ENCODE measurements at regions not wholly inside any gene's neighbourhood (a gene's known extent, or its start where the extent isn't known, plus 50 kb on each side); places are given as distances from the start of the nearest gene placed in this dataset.

DNA sequence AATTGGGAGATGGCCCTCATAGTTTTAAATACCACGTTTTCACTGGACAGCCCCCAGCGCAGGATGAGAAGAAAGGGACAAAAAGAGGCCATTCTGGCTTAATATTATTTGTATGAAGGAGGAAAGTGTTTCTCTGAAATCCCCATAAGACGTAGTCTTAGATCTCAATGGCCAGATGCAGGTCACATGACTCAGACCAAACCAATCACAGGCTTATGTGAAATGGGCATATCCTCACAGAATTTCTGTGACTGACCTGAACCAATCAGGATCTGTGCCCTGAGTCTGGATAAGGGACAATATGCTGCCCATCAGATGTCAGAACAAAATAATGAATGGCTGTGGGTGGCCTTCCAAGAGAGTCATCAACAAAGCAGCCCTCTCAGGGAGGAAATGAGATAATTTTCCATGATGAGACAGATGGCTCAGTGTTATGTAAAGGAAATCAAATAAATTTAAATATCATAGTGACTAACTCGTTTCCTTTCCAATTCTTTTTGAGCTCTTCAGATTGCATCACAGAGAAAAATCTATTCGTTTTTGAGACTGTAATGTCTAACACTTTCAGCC, 1009.5 kb upstream of the TMEM132C start:
- TF ChIP-seq POLR2A (IDR thresholded peaks at IDR 0.05; ENCODE audit: low read depth, low read length) = no peak
- FAIRE-seq (no peak), DNase-seq (ENCODE audit: insufficient read length, low spot score) (no peak)

DNA sequence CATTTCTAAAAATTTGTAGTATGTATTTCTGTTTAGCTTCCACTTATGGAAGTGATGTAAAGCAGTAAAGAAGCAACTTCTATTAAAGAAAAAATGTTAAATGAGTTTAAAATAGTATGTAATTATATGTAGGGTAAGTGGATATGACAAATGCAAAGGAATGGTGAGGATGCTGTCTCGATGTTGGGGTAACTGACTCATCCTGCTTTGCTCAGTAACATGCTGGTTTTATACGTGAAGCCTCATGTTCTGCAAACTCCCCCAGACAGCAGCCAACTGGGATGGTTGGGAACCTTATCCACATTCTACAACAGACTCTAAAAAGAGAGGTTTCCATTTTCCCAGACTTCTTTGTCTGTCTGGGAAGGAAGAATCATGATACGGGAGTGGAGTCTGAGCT, 1006.4 kb upstream of the TMEM132C start:
- no peak for DNase-seq (ENCODE audit: insufficient read length, low spot score)
- no peak for TF ChIP-seq POLR2A (IDR thresholded peaks at IDR 0.05; ENCODE audit: low read depth, low read length)
- FAIRE-seq = no peak

GRCh38 chr12:127260999-127261398, 1006.0 kb upstream of the TMEM132C start:
- no peak for FAIRE-seq
- no peak for TF ChIP-seq POLR2A (IDR thresholded peaks at IDR 0.05; ENCODE audit: low read depth, low read length)
- DNase-seq (ENCODE audit: insufficient read length, low spot score) = no peak

- no peak for FAIRE-seq
- DNase-seq (ENCODE audit: insufficient read length, low spot score) = no peak
- no peak for TF ChIP-seq POLR2A (IDR thresholded peaks at IDR 0.05; ENCODE audit: low read depth, low read length)
Measured at GRCh38 chr12:127262615-127263014, 1004.4 kb upstream of the TMEM132C start.

- FAIRE-seq (no peak), DNase-seq (ENCODE audit: insufficient read length, low spot score) (no peak)
- TF ChIP-seq POLR2A (IDR thresholded peaks at IDR 0.05; ENCODE audit: low read depth, low read length) = no peak
Measured at GRCh38 chr12:127263621-127264020, 1003.3 kb upstream of the TMEM132C start.

DNA sequence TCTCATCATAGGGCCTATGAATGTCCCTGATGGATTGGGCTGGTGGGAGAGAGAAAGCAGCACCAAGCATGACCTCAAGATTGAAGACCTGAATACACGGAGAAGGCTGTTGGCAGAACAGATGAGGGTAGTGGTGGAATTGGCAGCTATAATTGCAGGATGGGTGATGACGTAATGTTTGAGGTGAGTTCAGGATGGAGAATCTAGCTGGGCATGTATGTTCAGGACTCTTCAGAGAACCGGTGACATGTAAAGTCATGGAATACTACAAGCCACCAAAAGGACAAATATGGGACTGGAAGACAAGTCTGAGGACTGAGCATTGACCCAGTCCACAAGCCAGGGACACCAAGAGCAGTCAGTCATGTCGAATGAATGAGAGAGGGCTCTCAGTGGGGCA, 999.8 kb upstream of the TMEM132C start:
- DNase-seq (ENCODE audit: insufficient read length, low spot score) = no peak
- no peak for FAIRE-seq
- no peak for TF ChIP-seq POLR2A (IDR thresholded peaks at IDR 0.05; ENCODE audit: low read depth, low read length)

DNA sequence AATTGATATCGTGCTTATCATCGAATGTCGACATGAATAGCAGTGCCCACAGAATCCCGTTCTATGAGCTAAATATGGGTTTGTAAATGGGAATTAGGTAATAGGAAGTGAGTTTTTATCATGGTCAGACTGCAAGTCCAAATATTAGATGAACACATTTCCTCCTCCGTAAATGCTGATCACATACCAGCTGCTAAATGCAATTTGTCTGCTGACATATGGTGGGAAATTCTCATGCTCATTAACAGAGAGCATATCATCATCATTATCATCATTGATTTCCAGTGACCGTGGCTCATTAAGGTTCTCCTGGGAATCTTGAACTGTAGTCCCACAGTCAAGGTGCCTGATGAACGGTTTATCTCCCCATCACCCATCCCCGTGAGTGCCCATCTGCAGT, 998.8 kb upstream of the TMEM132C start:
- FAIRE-seq = no peak

DNA sequence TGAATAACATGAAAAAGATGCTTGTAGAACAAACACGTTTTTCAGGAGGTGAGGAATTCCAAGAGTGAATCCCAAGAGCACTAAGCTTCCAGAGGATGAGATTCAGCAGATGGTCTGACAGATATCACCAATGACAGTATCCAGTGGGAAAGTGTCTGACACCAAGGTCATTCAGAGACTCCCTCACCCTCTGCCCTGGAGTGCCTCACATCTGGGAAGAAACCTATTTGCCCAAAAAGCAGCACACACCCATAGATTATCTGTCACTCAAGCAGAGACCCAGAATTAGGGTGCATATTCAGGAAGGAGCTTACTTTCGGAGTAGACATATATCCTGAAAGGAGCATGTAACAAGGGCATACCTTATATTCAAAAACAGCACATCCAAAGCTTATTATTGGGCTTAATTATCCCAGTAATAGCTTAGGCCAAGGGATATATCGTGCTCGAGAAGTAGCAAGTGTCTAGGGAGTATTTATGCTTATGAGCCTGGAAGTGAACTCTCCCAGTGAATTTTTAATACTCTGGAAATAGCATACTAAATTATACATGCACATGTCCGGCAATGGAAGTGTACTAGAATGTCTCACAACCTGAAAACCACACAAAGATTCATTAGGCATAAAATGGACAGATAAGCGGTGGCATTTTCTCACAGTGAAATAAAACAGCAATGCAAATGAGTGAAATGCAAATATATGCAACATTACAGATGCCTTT, 998.1 kb upstream of the TMEM132C start:
- no peak for FAIRE-seq
- no peak for DNase-seq (ENCODE audit: insufficient read length, low spot score)
- no peak for TF ChIP-seq POLR2A (IDR thresholded peaks at IDR 0.05; ENCODE audit: low read depth, low read length)

More for the DNA sequence above, 998.8 kb upstream of the TMEM132C start:
- no peak for DNase-seq (ENCODE audit: insufficient read length, low spot score)
- TF ChIP-seq POLR2A (IDR thresholded peaks at IDR 0.05; ENCODE audit: low read depth, low read length) = no peak

GRCh38 chr12:127270193-127270592, 996.8 kb upstream of the TMEM132C start:
- no peak for TF ChIP-seq POLR2A (IDR thresholded peaks at IDR 0.05; ENCODE audit: low read depth, low read length)
- DNase-seq (ENCODE audit: insufficient read length, low spot score) (no peak), FAIRE-seq (no peak)

GRCh38 chr12:127271776-127272175, 995.2 kb upstream of the TMEM132C start:
- FAIRE-seq = no peak
- DNase-seq (ENCODE audit: insufficient read length, low spot score) = no peak
- TF ChIP-seq POLR2A (IDR thresholded peaks at IDR 0.05; ENCODE audit: low read depth, low read length) = no peak

- peak; percentile 50 for DNase-seq (ENCODE audit: insufficient read length, low spot score)
- TF ChIP-seq POLR2A (IDR thresholded peaks at IDR 0.05; ENCODE audit: low read depth, low read length) = no peak
- peak; percentile 79 for FAIRE-seq
Measured at GRCh38 chr12:127272864-127273263, 994.1 kb upstream of the TMEM132C start.

DNA sequence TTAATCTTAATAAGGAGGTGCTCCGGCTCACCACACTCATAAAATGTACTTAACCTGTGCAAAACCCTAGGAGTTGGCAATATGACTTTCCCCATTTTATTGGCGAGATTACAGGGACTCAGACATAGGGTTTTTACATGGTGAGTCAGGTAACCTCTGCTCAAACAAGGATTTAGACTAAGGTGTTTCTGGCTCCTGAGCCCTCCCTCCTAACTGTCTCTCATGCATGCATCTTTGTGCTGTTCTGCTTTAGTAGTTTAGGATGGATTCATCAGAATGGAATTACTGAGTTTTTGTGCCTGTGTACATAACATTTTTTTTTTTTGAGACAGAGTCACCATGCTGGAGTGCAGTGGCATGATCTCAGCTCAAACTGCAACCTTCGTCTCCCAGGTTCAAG, 993.3 kb upstream of the TMEM132C start:
- DNase-seq (ENCODE audit: insufficient read length, low spot score) = no peak
- no peak for FAIRE-seq
- TF ChIP-seq POLR2A (IDR thresholded peaks at IDR 0.05; ENCODE audit: low read depth, low read length) = no peak

DNA sequence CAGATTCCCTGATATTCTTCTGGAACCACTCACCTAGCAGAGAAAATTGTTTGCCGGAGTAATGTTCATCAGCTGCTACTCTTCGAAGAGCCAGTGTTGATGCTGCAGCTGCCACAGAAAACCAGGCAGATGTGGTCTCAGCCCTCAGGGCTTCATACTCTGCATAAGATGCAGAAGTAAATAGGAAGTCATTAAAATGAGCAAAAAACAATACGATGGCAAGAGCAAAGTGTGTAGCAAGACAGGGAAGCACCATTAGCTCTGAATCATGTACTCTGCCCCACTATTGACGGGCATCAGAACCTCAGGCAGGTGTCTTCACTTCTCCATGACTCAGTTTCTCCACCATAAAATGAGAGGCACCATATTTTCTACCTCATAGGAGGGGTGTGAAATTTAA, 991.6 kb upstream of the TMEM132C start:
- no peak for TF ChIP-seq POLR2A (IDR thresholded peaks at IDR 0.05; ENCODE audit: low read depth, low read length)
- DNase-seq (ENCODE audit: insufficient read length, low spot score) (no peak), FAIRE-seq (no peak)

- TF ChIP-seq POLR2A (IDR thresholded peaks at IDR 0.05; ENCODE audit: low read depth, low read length) = no peak
- FAIRE-seq = no peak
- no peak for DNase-seq (ENCODE audit: insufficient read length, low spot score)
Measured at GRCh38 chr12:127277882-127278281, 989.1 kb upstream of the TMEM132C start.

GRCh38 chr12:127278351-127278750, 988.6 kb upstream of the TMEM132C start:
- DNase-seq (ENCODE audit: insufficient read length, low spot score) (no peak), FAIRE-seq (no peak)
- no peak for TF ChIP-seq POLR2A (IDR thresholded peaks at IDR 0.05; ENCODE audit: low read depth, low read length)

Data from H54 (cell line).